DOHH2 (cell line): ENCODE measurements at regions not wholly inside any gene's neighbourhood (a gene's known extent, or its start where the extent isn't known, plus 50 kb on each side); places are given as distances from the start of the nearest gene placed in this dataset.
A peak's percentile ranks its signal among the peaks of the same experiment; 100 is the strongest.

ENCODE experiments used
- H3F3A ChIP-seq: fragments of 200-600 bp; sonication (generic), shearing (Covaris generic); 2 replicates; pipeline ENCODE4 v1.6.0; 2016; ENCODE audit warnings: antibody characterized with exemption, mild to moderate bottlenecking; ENCODE audit not compliant: control insufficient read depth, insufficient read depth
- H3K27ac ChIP-seq: fragments of 200-600 bp; sonication (generic); 2 replicates; pipeline ENCODE4 v1.5.1; 2014; ENCODE audit warnings: low read depth, mild to moderate bottlenecking, low read length, moderate library complexity
- H3K27me3 ChIP-seq: fragments of 200-600 bp; sonication (generic); 2 replicates; pipeline ENCODE4 v1.6.1; 2014; ENCODE audit warnings: mild to moderate bottlenecking, low read length, mixed read lengths; ENCODE audit not compliant: control insufficient read depth
- H3K36me3 ChIP-seq: fragments of 200-600 bp; sonication (generic); 2 replicates; pipeline ENCODE4 v1.6.1; 2014; ENCODE audit warnings: mild to moderate bottlenecking, low read length, moderate library complexity, mixed read lengths; ENCODE audit not compliant: control insufficient read depth
- H3K4me1 ChIP-seq: fragments of 200-600 bp; sonication (generic); 2 replicates; pipeline ENCODE4 v1.6.1; 2014; ENCODE audit warnings: mild to moderate bottlenecking, low read length, mixed read lengths; ENCODE audit not compliant: control insufficient read depth
- H3K4me2 ChIP-seq: fragments of 200-600 bp; sonication (generic); 2 replicates; pipeline ENCODE4 v1.6.0; 2014; ENCODE audit warnings: mild to moderate bottlenecking, low read length, moderate library complexity
- H3K4me3 ChIP-seq: fragments of 200-600 bp; sonication (generic); 2 replicates; pipeline ENCODE4 v1.5.1; 2014; ENCODE audit warnings: mild to moderate bottlenecking, low read length, mixed read lengths
- H3K79me2 ChIP-seq: fragments of 200-600 bp; sonication (generic); 2 replicates; pipeline ENCODE4 v1.6.1; 2014; ENCODE audit warnings: mild to moderate bottlenecking, low read length, mixed read lengths; ENCODE audit not compliant: control insufficient read depth
- H3K9me2 ChIP-seq: fragments of 200-600 bp; sonication (generic); replicated peaks from 2 replicates; pipeline ENCODE4 v1.6.1; 2014; ENCODE audit warnings: mild to moderate bottlenecking, low read length, mixed read lengths; ENCODE audit not compliant: control insufficient read depth
- H3K9me3 ChIP-seq: fragments of 200-600 bp; sonication (generic); 2 replicates; pipeline ENCODE4 v1.6.1; 2014; ENCODE audit warnings: antibody characterized with exemption, low read length, mixed read lengths; ENCODE audit not compliant: control insufficient read depth, insufficient read depth
- H4K20me1 ChIP-seq: fragments of 200-600 bp; sonication (generic); 2 replicates; pipeline ENCODE4 v1.6.0; 2014; ENCODE audit warnings: low read depth, mild to moderate bottlenecking, antibody characterized with exemption, low read length, moderate library complexity; ENCODE audit not compliant: control insufficient read depth, insufficient read depth
- EZH2phosphoT487 ChIP-seq: fragments of 200-600 bp; sonication (generic); IDR thresholded peaks from 2 replicates; pipeline ENCODE4 v1.6.1; 2017; ENCODE audit warnings: borderline replicate concordance, mild to moderate bottlenecking, antibody characterized with exemption, low read length, moderate library complexity, mixed read lengths
- TF ChIP-seq, protein P1 (sequence below): fragments of 200-600 bp; sonication (generic); IDR thresholded peaks from one replicate; pipeline ENCODE4 v1.5.1; 2014; ENCODE audit warnings: antibody characterized with exemption, mild to moderate bottlenecking, low read depth, low read length; ENCODE audit not compliant: poor library complexity, severe bottlenecking

DNA sequence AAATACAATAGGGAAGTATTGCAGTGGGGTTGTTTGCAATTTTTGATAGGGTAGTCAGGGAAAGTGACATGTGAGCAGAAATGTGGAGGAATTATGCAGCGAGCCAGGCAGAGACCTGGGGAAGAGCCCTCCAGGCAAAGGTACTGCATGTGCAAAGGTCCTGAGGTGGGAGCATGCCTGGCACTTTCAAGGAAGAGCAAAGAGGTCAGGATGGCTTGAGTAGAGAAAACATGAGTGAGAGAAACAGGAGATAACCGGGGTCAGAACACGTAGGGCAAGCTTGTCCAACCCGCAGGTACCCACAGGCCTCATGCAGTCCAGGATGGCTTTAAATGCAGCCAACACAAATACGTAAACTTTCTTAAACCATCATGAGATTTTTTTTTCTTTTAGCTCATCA lies 71.0 kb downstream of the COQ2 start:
- no peaks in the 10 kb centered on the region for H3K36me3 ChIP-seq
- H3K27me3 ChIP-seq, result no peaks in the 10 kb centered on the region
- peaks cover 12% of the 10 kb centered on the region for H3F3A ChIP-seq
- H3K27ac ChIP-seq, result peak overlapping the region; percentile 64; the same call in 1 of the 2 replicates
- H3K79me2 ChIP-seq, result no peaks in the 10 kb centered on the region
- no peak overlapping the region for H3K4me3 ChIP-seq
- H3K9me3 ChIP-seq, result peaks cover 9% of the 10 kb centered on the region
- peaks cover 76% of the 10 kb centered on the region for H3K4me1 ChIP-seq
- TF ChIP-seq, protein P1, sequence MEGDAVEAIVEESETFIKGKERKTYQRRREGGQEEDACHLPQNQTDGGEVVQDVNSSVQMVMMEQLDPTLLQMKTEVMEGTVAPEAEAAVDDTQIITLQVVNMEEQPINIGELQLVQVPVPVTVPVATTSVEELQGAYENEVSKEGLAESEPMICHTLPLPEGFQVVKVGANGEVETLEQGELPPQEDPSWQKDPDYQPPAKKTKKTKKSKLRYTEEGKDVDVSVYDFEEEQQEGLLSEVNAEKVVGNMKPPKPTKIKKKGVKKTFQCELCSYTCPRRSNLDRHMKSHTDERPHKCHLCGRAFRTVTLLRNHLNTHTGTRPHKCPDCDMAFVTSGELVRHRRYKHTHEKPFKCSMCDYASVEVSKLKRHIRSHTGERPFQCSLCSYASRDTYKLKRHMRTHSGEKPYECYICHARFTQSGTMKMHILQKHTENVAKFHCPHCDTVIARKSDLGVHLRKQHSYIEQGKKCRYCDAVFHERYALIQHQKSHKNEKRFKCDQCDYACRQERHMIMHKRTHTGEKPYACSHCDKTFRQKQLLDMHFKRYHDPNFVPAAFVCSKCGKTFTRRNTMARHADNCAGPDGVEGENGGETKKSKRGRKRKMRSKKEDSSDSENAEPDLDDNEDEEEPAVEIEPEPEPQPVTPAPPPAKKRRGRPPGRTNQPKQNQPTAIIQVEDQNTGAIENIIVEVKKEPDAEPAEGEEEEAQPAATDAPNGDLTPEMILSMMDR, result no peak
- no peak for TF ChIP-seq EZH2phosphoT487
- H4K20me1 ChIP-seq, result no peaks in the 10 kb centered on the region
- H3K9me2 ChIP-seq, result no peaks in the 10 kb centered on the region
- H3K4me2 ChIP-seq, result no peak overlapping the region

DNA sequence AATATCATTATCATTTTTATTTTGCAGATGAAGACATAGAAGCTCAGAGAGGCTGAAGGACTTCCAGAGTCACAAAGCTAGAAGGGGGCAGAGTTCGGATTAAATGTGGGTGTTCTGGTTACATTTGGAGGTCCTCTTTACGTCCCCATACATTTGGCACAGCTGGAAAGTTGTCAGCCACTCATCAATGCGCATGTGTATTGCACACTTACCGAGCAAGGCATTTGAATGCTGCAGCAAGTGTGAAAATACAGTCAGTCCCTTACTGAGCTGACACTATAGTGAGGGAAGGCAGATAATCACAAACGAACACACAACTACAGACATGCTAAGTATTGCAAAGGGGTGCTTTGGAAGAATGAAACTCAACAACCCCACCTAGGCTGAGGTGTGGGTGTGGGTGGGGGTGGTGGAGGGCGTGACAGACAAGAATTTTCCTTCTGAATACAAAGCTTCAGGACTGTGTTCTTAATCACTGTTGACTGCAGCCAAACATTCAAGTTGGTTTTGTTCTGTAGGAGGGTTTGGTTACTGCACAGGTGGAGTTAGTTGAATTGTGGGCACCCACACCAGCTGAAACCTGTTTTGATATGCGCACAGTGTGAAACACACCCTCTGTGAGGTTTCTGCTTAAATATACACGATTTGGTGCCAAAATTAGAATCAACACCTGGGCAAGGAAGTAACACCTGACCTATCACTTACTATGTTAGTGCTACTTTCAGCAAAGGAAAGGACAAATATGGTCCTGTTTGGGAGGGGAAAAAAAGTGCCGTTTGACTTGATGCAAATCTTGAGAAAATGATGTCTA lies 72.4 kb downstream of the COQ2 start:
- peak overlapping the region; percentile 42 for H3K4me3 ChIP-seq
- peak overlapping the region; percentile 69 for H3K4me2 ChIP-seq
- no peaks in the 10 kb centered on the region for H3K36me3 ChIP-seq
- H3K9me3 ChIP-seq, result peaks cover 9% of the 10 kb centered on the region
- no peaks in the 10 kb centered on the region for H3K27me3 ChIP-seq
- H3K27ac ChIP-seq, result peak overlapping the region; percentile 64
- no peaks in the 10 kb centered on the region for H3K79me2 ChIP-seq
- no peaks in the 10 kb centered on the region for H3K9me2 ChIP-seq
- no peaks in the 10 kb centered on the region for H4K20me1 ChIP-seq
- peaks cover 62% of the 10 kb centered on the region for H3K4me1 ChIP-seq
- TF ChIP-seq EZH2phosphoT487, result no peak
- TF ChIP-seq, protein P1, result no peak
- H3F3A ChIP-seq, result peaks cover 4% of the 10 kb centered on the region

DNA sequence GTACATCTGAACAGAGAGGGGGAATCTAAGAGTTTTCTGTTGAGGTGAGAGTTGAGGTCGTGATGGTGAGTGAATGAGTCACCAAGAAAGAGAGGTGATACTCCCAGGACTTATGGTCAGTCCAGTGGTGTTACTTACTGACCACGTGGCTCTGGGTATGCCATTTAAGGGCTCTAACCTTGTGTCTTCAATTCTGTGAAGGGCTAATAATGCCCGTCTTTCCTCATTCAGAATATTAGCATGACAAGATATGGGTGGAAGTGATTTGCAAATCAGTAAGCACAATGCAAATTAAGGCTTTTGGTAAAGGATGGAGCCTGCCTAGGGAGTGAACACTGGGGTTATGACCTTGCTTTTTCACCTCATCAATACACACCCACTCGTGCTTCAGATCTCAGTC lies 75.2 kb downstream of the COQ2 start:
- Histone ChIP-seq H3K79me2 (no peaks in the 10 kb centered on the region), H3K4me3 (no peak overlapping the region), H3K4me1 (peaks cover 41% of the 10 kb centered on the region), H3F3A (peaks cover 4% of the 10 kb centered on the region), H4K20me1 (no peaks in the 10 kb centered on the region), H3K4me2 (no peak overlapping the region), H3K36me3 (no peaks in the 10 kb centered on the region), H3K9me3 (peaks cover 3% of the 10 kb centered on the region; the same call in 1 of the 2 replicates), H3K27ac (no peak overlapping the region), H3K27me3 (no peaks in the 10 kb centered on the region), H3K9me2 (no peaks in the 10 kb centered on the region)
- TF ChIP-seq, protein P1, result no peak
- TF ChIP-seq EZH2phosphoT487, result no peak
